PFSK-1 (cell line): ENCODE measurements at regions not wholly inside any gene's neighbourhood (a gene's known extent, or its start where the extent isn't known, plus 50 kb on each side); places are given as distances from the start of the nearest gene placed in this dataset.

Experiments used
- FOXP2 ChIP-seq: optimal IDR thresholded peaks from 2 replicates; pipeline ENCODE3; 2011; ENCODE audit warnings: borderline replicate concordance, control low read depth, inconsistent platforms; ENCODE audit not compliant: insufficient read depth; ENCODE audit errors: extremely low read length, extremely low read depth
- POLR2AphosphoS5 ChIP-seq: IDR thresholded peaks from 2 replicates; pipeline ENCODE4 v1.6.1; 2012; ENCODE audit warnings: low read depth, mild to moderate bottlenecking, control low read depth, low read length, moderate library complexity
- SIN3A ChIP-seq: IDR thresholded peaks from 2 replicates; pipeline ENCODE4 v1.6.1; 2012; ENCODE audit warnings: mild to moderate bottlenecking, low read length, moderate library complexity, borderline replicate concordance; ENCODE audit not compliant: insufficient read depth
- TAF1 ChIP-seq: IDR thresholded peaks from 2 replicates; pipeline ENCODE4 v1.6.1; 2012; ENCODE audit warnings: low read length, control low read depth, borderline replicate concordance; ENCODE audit not compliant: insufficient read depth
- TF ChIP-seq, protein P1 (sequence below), 2 experiments: IDR thresholded peaks; 2 replicates each; pipeline versions ENCODE4 v1.6.1 to v1.8.0; 2011 to 2012; ENCODE audit warnings: low read depth in 2 of 2, low read length in 2 of 2, control low read depth in 1 of 2, inconsistent platforms in 1 of 2, mild to moderate bottlenecking in 1 of 2, moderate library complexity in 1 of 2; ENCODE audit not compliant: insufficient read depth in 1 of 2

DNA sequence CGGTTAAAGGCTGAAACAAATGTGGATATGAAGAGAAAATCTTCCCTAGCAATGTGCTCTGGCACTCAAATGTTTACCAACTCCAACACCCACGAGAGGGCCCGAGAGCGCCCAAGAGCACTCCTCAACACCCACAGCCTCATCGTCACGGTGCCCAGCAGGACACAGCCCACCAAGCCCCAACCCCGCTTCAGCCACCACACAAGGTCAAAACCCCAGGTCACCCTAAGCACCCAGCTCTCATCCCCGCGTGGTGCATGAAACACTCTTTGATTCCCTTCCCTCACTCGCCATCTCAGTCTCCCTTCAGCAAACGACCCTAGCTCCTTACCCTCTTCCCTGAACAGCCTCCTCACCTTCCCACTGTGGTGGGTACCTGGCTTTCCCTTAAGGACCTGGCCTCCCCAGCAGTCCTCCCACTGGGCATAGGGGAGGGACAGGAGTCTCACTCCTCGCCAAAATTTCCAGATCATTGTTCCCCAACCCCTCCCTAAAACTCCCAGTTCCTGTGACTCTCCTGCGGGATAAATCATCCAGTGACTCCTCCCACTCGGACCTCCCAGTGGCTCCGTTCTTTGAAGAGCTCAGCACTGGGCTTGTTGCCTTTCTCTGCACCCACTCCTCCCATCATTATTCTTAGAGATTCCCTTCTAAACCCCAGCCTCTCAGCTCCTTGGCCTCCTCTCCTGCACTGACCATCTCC lies 170.4 kb upstream of the SYT6 start:
- no peak for TF ChIP-seq SIN3A

DNA sequence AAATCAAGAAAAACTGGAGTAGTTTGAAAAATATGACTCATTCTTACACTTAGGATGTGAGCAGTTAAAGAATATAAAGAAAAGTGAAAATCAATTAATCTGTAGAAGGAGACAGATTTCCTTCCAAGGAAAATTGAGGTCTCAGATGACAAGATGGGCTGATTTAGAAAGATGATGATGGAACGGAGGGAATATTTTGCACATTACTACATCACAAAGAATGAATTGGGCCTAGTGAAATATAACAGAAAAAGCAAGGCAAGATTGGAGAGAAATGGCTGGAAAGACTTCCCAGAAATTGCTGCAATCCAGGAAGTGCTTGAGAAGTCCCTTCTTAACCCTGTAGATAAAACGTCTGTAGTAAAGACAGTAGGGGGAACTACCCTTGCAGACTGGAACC lies 169.1 kb upstream of the SYT6 start:
- TF ChIP-seq, protein P1, sequence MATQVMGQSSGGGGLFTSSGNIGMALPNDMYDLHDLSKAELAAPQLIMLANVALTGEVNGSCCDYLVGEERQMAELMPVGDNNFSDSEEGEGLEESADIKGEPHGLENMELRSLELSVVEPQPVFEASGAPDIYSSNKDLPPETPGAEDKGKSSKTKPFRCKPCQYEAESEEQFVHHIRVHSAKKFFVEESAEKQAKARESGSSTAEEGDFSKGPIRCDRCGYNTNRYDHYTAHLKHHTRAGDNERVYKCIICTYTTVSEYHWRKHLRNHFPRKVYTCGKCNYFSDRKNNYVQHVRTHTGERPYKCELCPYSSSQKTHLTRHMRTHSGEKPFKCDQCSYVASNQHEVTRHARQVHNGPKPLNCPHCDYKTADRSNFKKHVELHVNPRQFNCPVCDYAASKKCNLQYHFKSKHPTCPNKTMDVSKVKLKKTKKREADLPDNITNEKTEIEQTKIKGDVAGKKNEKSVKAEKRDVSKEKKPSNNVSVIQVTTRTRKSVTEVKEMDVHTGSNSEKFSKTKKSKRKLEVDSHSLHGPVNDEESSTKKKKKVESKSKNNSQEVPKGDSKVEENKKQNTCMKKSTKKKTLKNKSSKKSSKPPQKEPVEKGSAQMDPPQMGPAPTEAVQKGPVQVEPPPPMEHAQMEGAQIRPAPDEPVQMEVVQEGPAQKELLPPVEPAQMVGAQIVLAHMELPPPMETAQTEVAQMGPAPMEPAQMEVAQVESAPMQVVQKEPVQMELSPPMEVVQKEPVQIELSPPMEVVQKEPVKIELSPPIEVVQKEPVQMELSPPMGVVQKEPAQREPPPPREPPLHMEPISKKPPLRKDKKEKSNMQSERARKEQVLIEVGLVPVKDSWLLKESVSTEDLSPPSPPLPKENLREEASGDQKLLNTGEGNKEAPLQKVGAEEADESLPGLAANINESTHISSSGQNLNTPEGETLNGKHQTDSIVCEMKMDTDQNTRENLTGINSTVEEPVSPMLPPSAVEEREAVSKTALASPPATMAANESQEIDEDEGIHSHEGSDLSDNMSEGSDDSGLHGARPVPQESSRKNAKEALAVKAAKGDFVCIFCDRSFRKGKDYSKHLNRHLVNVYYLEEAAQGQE (IDR thresholded peaks at IDR 0.05; ENCODE audit: insufficient read depth in 1 of 2, low read depth in 2 of 2, low read length in 2 of 2) = no peak
- no peak for TF ChIP-seq TAF1
- TF ChIP-seq SIN3A = no peak
- no peak for TF ChIP-seq FOXP2
- TF ChIP-seq POLR2AphosphoS5 = no peak

DNA sequence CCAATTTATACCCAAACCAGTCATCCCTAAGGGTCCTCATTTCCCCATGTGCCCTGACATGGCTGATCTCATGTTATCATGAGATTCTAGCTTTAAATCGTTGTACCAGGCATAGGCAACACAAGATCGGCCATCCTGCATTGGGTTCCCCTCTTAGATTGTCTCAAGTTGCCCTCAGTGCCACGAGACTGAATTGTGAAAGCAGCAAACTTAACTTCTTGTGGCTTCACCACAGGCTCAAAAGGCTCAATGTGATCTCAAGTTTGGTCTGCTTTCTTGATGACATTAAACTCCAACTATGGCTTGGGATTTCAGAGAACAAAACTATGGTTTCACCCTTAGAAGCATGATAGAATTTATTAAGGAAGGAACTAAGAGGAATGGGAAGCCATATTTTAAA lies 168.5 kb upstream of the SYT6 start:
- TF ChIP-seq TAF1 (no peak), SIN3A (no peak), POLR2AphosphoS5 (no peak), FOXP2 (no peak)
- TF ChIP-seq, protein P1 (IDR thresholded peaks at IDR 0.05; ENCODE audit: insufficient read depth in 1 of 2, low read depth in 2 of 2, low read length in 2 of 2) = no peak

DNA sequence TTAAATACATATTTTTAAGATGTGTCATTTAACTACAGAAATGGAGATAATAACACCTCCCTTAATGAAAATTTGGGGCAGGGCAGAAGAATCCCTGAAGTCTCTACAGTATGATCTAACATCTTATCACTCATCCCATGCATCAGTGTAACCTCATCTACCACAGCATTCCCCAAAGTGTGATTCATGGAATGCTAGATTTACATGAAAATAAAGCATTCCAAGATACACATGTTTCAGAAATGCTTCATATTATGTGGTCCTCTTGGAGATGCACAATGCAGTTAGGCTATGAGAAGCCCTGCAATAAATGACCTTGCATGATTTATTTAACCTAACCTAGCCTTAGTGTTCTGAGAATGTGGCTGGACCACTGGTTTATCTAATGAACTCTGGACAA lies 166.9 kb upstream of the SYT6 start:
- TF ChIP-seq, protein P1 (IDR thresholded peaks at IDR 0.05; ENCODE audit: insufficient read depth in 1 of 2, low read depth in 2 of 2, low read length in 2 of 2) = no peak
- no peak for TF ChIP-seq TAF1
- TF ChIP-seq FOXP2 = no peak

- TF ChIP-seq SIN3A (no peak), FOXP2 (no peak), TAF1 (no peak)
- TF ChIP-seq, protein P1 (IDR thresholded peaks at IDR 0.05; ENCODE audit: insufficient read depth in 1 of 2, low read depth in 2 of 2, low read length in 2 of 2) = no peak
These were observed 165.7 kb upstream of the SYT6 start for GRCh38 chr1:114319418-114319817.
